ENCODE measurements at regions not wholly inside any gene's neighbourhood (a gene's known extent, or its start where the extent isn't known, plus 50 kb on each side); places are given as distances from the start of the nearest gene placed in this dataset.

DNA sequence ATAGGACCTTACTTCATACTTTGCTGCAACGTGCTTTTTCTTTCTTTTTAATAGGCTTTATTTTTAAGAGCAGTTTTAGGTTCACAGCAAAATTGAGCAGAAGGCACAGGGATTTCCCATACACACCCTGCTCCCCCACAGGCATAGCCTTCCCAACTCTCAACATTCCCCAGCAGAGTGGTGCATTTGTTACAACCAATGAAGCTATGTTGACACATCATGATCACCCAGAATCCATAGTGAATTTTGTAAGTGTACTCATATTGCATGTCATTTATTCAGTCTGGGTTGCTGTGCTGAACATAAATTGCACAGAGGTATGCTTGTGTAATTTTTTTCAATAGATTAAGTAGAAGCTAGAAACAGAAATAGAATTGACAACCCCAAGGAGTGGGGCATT lies 327.3 kb downstream of the INHBA start:
- no peak for DNase-seq

DNA sequence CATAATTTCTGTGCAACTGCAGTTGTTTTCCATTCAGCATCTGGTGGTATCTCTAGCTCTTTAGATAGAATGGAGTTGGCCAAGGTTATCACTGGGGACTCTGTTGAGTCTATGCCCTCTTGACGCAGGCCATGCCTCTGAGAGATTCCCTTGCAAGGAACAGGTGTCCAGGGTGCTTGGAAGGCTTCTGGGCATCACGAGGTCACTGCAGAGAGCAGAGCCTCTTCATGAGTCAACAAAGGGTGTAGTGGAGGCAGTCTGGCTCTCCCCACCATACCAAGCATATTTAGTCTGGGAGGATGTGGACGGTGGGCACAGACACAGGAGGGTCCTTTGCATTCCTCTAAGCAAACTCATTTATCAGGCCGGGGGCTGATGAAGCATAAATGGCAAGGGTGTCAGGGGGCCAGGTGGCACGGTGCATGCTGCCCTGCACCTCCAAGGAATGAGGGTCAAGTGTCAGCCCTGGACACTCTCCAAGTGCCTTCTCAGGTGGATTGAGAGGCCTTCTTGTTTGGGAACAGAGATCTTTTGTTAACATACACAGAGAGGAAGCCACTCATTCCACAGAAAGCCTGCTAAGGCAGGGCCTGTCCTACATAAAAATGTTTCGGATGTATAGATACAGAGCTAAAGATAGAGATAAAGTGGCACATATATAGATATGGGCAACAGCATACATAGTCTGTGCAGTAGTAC lies 328.6 kb downstream of the INHBA start:
- no peak for DNase-seq

DNA sequence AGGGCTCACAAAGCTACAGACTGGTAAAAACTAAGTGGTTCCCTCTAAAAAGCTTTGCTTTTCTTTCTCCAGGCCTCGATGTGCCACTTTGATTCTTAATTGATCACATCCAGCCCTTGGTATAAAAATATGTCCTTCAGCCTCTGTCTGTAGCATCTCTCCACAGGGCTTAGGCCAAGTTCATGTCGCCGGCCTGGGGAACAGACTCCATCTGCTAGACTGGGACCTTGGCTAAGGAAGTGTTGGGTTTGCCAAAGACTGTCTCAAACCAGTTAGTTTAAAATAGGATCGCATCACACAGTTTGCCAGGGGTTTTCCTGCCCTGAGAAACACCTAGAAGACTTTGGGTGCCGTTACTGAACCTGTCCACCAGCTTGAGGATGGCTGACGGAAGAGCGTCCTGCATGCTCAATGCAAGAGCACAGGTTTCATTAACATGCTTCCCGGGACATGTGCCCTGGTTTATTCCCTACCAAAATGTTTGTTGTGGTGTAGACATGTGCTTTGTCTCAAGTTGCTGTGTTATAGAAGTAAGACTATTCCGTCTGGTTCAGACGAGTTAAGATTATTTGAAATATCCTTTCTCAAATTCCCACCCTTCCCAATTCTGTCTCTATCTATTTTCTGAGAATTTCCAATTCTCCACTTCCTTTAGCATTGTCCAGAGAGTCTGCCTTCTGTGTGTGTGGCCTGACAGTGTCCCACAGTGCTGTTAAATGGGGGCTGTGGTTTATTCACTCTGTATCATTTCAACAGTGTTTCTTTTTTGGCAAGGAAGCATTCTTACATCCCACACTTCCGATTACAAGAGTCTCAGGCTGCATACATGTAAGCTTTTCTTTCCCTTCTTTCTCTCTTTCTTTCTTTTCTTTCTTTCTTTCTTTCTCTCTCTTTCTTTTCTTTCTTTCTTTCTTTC lies 334.7 kb downstream of the INHBA start:
- no peak for DNase-seq

DNA sequence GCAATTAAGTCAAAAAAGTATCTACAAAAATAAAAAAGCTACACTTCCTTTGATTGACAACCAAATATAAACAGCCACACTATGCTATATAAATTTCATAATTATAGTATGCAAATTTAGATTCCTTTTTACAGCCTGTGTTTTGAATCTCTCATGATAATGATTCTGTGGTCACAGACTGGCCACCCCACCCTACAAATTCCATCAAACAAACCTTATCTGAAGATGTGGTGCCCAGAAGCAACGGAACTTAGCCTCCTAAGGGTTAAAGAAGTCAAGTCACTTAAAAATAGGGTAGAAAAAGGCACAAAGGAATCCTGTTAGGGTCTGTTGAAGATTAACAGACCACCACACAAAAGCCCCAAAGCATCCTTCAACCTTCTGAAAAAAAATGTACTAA lies 351.8 kb downstream of the INHBA start:
- DNase-seq: no peak

DNA sequence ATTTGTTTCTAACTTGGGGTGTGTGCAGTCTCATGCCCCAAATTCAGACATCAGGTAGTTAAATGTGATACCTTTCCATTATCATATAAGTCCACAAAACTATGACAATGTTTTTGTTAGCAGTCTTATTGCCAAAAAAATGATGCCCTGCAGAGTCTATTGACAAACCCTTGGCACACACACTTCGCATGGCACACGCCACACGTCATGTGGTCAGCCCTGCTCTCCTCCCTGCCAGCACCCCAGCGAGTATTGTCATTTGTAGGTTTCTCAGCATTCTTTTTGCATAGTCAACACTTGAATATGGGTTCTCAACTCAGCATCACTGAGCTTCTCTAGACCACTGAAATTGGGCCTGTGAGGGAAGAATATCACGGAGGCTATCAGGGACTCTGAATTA lies 356.0 kb downstream of the INHBA start:
- DNase-seq: no peak

DNA sequence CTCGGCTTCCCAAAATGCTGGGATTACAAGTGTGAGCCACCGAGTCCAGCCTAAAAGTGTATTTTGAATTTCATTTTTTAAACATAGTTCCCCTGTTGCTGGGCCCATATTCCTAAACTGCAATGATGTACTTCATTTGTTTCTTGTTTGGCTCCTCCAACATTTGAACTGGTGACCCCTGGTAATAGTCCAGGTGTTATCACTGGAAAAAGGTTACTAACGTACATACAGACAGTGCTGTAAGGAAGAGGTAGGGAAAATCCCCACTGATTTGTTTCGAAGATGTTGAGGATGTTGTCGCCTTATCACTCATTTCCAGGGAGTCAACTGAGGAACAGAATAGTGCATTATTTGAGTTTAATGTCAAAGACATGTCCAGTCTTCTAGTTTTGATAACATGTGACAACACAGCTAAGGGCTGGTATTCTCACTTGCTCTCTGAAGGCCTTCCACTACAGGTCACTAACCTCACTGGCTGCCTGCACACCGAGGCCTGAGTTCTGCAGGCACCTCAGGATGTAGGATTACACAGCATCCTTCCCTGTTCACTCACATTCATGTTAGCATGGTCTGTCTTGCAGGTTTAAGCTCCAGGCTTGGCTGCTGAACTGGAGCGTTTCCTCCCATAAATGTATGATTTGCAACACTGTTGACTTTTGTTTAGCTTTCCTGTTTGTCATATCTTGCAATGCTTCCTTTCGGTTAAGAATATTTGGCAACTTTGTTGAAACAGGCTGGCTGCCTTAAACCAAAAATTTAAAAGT lies 362.8 kb downstream of the INHBA start:
- no peak for DNase-seq

DNA sequence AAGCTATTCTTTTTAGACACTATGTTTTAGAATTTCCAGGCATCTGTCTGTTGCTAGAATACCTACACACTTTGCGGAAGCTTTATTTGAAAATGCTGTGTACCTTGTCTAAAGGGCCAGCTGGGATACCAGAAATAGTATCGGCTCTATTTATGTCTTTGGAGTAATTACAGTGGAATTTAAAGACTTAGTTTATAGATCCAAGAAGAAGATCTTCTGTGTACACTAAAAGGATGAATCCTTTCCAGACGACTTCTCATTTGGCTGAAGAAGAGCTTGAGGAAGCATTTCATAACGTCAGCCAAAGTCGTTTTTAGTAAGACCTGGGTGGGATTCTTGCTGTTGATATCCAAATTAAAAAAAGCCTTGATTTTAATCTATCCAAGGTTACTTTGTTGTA lies 365.9 kb downstream of the INHBA start:
- DNase-seq: no peak

DNA sequence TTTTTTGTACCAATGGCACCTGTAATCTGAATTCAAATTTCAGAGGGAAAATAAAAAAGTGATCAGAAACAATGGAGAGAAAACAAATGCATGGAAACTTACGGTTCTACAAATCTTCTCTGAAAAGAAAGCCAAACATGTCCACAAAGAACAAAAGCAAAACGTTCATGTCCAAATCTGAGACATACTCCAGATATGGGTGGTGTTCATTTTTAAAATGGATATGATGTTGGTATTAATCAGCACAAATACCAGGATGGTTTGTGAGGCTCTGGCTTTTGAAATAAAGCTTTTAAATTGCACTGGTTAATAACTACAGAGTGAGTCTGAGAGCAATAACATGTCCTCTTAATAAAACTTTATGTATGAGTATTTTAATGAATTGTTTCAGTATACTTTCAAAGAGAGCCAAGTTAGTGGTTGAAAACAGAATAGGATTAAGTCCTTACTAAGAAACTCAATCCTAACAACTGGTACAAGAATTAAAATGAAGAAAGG lies 366.4 kb downstream of the INHBA start:
- no peak for DNase-seq

DNA sequence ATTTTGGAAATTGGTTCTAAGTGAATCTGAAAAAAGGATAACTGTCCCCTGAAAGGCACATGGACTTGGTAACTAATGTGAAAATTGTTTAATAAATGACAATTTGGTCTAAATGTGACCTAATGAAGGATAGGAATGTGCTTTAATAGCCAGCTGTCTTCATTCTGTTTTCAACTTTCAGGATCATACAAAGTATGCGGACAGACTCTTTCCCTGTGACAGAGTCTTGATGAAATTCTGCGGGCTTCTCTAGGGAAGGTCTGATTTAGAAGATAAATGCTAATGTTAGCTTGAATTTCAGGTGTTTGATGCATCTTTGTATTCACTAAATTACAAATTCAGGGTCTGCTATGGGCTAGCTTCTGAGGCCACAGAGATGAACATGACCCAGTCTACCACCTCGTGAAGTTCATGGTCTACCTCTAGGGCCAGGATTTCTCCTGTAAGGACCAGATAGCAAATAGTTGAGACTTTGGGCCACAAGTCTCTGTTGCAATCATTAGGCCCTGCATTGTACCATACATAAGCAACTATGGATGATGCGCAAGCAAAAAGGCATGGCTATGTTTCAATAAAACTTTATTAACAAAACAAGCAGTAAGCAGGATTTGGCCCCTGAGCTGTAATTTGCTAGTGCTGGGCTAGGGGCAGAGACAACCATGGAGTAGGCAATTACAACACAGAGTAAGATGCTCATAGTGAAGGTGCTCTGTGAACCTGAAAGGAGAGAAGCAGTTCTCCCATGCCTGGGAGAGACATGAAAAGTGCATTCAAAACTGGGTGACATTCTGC lies 368.6 kb downstream of the INHBA start:
- no peak for DNase-seq

DNA sequence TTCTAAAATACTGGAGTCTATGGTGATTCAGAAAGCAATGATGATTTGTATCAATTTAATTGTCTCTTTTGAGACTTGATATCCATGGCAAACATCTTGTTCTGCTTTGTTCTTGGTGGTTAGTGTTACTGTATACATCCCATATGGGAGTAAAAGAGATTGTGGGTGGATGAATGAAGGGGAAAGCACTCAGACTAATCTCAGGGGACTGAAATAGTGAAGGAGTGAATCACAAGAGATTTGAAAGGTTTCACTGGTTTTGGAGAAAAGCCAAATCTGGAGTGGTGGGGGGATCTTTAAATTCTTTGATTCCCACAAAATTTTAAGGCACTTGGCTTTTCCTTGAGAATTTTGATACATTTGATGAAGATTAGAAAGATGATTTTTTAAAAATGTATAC lies 369.4 kb downstream of the INHBA start:
- no peak for DNase-seq

DNA sequence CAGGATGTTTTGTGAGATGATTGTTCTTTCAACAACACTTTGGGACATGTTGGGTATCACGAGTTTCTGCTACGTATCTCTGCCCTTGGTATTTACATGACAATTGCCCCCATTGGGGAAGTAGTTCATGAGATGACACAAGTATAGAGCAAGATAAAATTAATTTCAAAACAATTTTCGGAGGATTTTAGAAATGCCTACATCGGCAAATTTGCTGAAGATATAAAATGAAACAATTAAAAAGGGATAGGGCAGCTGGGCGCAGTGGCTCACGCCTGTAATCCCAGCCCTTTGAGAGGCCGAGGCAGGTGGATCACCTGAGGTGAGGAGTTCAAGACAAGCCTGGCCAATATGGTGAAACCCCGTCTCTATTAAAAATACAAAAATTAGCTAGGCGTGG lies 371.7 kb downstream of the INHBA start:
- DNase-seq: no peak

DNA sequence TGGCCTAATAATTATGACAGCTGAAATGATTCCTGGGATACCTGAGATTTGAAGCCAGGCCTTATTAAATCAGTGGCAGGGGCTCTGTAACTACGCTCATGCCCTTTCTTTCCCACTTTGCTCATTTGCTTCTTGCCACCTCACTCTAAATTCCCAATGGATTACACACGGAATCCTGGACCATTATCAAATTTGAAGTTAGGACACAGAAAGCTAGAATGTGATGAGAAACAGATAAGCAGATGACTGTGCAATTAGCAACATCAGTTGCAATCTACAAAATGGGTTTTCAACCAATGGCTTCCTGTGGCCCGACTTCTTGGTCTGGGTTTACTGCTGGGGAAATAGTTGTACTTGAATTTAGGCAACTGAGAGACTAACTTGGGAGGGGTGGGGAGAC lies 374.3 kb downstream of the INHBA start:
- DNase-seq: no peak

DNA sequence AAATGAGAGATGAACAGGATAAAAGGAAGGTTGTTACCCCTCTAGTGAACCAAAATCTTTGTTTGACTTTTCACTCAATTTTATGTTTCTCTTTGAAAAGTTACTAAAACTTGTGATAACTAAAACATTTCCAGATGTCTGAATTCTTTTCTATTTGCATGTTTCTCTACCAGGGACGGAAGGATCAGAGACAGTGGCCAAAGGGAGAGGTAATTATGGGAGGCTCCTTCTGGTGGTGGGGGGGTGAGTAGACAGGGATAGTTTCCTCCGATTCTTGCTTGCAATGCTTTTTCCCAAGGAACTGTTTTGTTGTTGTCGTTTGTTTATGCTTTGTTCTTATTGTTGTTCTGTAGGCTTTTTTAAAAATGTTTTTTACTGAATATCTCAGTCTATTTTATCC lies 374.8 kb downstream of the INHBA start:
- DNase-seq: no peak

DNA sequence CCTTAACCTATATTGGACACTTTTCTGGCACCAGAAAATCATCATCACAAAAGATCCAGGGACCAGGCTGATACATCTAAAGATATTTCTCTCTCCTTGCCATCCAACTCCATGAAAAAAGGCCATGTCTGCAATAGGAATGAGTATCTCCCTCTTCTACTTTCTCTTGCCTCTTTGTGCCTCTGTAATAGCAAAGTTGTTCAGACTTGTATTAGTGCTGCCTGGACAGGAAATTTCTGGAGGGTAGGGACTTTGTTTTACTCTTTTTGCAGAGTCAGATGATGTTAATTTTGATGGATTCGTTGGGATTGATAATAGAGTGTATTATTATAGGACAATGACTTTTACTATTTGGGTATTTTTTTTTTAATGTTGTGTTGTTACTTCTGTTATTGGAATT lies 376.3 kb downstream of the INHBA start:
- no peak for DNase-seq

DNA sequence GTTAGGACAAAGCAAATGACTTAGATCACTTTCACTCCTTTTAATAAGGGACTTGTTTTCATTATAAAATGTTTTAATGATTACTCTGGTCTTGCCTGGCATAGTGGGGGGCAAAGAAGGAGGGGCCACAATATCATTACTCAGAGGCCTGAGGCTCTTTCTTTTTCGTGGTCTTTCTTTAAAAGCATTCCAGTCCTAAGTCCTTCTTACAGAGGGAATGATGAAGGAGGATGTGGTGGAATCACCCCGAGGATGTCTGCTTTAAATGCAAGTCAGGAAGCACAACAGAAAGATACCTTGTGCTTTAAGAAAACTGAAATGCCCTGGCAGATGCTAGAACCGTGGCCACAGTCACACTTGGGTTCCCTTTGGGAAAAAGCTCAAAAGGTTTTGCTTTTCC lies 379.1 kb downstream of the INHBA start:
- no peak for DNase-seq

DNA sequence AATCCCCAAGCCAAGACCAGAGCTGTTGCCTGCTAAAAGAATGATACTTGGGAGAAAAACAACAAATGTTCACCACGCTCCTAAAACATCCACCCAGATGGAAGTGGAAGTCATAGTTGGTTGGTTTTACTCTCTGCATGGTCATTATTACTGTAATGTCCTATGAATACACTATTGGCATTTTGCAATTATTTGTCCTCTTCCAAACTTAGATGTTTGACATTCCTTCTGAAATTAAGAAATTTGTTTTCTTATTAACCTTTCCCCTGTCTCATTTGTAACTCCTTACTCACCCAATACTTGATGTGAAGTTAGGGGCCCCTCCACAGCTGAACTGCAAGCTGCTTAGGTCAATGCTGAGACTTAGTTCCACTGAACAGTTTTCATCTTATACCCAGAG lies 383.3 kb downstream of the INHBA start:
- DNase-seq: no peak

DNA sequence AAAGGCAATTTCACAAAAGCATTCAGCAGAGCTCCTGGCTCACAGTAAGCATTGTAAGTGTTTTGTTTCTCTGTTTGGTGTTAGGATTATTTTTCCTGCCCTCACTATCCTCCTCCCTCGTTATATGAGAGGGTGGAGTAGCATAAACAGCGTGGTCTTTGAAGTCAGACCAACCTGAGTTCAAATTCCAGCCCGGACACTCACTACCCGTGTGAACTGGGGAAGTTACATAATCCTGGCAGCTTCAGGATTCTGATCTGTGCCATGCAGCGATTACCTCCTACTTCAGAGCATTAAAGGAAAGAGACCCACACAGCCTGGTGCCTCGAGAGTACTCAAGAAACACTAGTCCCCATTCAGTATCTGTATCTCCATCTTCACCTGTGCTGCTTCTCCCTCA lies 386.5 kb downstream of the INHBA start:
- DNase-seq: no peak

DNA sequence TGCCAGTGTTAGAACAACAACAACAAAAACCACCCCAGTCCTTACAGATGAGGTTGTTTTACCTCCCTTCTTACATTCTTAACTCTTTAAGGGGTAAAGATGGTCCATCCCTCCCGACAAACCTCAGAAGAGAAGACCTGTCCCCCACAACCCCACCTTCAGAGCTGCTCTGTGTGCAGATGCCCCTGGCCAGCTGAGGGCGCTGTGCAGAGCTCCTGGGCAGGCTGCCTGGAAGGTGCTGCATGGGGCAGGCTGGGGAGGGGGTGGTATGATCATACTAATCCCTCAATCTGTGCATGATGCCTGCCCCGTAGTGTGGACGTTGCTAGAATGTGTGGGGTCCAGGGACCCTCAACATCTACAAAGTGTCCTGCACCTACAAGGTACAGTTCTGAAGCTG lies 387.1 kb downstream of the INHBA start:
- DNase-seq: no peak

DNA sequence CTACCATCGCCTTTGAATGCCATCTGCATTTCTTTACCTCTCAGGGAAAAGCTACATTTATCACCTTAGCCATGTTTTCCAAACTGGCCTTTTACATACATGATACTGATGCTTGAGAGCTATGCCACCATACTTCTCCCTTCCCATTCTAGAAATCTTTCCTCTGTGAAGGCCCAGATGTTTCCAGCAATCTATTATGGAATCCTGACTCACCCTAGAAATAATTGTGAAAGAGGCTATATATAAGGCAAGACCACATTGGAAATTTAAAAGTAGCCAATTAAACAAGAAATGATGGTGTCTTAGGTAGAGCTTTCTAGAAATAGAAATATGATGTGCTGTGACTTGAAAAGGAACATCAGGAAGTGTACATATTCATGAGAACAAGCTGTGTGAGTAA lies 389.7 kb downstream of the INHBA start:
- DNase-seq: no peak

DNA sequence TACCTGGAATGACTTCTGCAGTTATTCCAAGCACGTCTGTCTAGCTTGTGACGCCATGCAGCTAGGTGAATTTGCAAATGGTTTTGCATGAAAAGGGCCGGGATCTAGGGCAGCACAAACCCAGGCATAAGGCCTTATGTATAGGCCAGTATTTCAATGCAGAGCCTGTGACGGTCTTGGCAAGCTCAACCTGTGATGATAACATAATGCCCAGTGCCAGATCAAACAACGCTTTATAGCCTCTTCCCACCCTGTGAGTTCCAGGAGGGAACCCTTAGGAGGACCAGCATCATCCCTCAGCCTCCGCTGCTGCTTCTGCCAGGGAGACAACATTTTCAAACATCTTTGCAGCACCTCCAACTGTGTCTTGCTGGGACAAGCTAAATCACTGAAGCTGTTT lies 390.7 kb downstream of the INHBA start:
- no peak for DNase-seq

DNA sequence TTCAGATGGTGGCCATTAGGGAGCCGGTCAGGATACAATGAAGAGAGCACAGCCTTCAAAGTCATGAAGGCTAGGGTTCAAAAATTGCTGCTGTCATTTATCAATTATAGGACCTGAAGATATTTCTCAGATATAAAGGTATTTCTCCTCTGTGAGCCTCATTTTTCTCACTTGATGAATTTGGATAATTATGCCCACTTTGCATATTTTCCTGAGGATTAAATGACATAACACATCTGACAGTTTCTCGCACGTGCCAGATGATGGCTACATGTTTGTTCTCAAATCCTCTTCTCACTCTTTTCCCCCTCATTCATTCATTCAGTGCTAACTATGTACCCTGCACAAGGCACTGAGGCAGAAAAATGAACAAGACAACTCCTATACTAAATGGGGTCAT lies 391.6 kb downstream of the INHBA start:
- no peak for DNase-seq
